Smooth muscle cell (in vitro differentiated cells): ENCODE measurements at regions not wholly inside any gene's neighbourhood (a gene's known extent, or its start where the extent isn't known, plus 50 kb on each side); places are given as distances from the start of the nearest gene placed in this dataset.

Experiments
- DNase-seq: peaks from one replicate; lab custom pipeline; 2025; ENCODE audit not compliant: unreplicated experiment; lab: John Stamatoyannopoulos, UW
- H2AFZ ChIP-seq: fragments of 200-600 bp; sonication (generic); 2 replicates; pipeline ENCODE4 v1.6.0; 2016; ENCODE audit warnings: antibody characterized with exemption, low read depth, mild to moderate bottlenecking
- H3F3A ChIP-seq: fragments of 200-600 bp; sonication (generic); 2 replicates; pipeline ENCODE4 v1.6.0; 2017; ENCODE audit warnings: antibody characterized with exemption, low read depth
- H3K27ac ChIP-seq: fragments of 200-600 bp; sonication (generic); 2 replicates; pipeline ENCODE4 v1.5.1; 2016; ENCODE audit warnings: low read depth, mild to moderate bottlenecking
- H3K27me3 ChIP-seq: fragments of 200-600 bp; sonication (generic); 2 replicates; pipeline ENCODE4 v1.6.1; 2016; ENCODE audit warnings: low read depth, mild to moderate bottlenecking
- H3K36me3 ChIP-seq: fragments of 200-600 bp; sonication (generic); 2 replicates; pipeline ENCODE4 v1.5.1; 2016; ENCODE audit warnings: low read depth
- H3K4me1 ChIP-seq: fragments of 200-600 bp; sonication (generic); 2 replicates; pipeline ENCODE4 v1.5.1; 2016; ENCODE audit warnings: low read depth
- H3K4me2 ChIP-seq: fragments of 200-600 bp; sonication (generic); 2 replicates; pipeline ENCODE4 v1.6.0; 2016; ENCODE audit warnings: mild to moderate bottlenecking
- H3K4me3 ChIP-seq: fragments of 200-600 bp; sonication (generic); 2 replicates; pipeline ENCODE4 v1.5.1; 2016; ENCODE audit warnings: mild to moderate bottlenecking
- H3K79me2 ChIP-seq: fragments of 200-600 bp; sonication (generic); 2 replicates; pipeline ENCODE4 v1.6.0; 2016; ENCODE audit warnings: low read depth, mild to moderate bottlenecking
- H3K9ac ChIP-seq: fragments of 200-600 bp; sonication (generic); 2 replicates; pipeline ENCODE4 v1.6.0; 2016; ENCODE audit warnings: low read depth
- H3K9me3 ChIP-seq: fragments of 200-600 bp; sonication (generic); replicated peaks from 2 replicates; pipeline ENCODE4 v1.5.1; 2016; ENCODE audit warnings: low read depth
- H4K20me1 ChIP-seq: fragments of 200-600 bp; sonication (generic); 2 replicates; pipeline ENCODE4 v1.6.0; 2016; ENCODE audit warnings: low read depth
- WGBS: methylation state at CpG from one replicate; pipeline ENCODE4 v1.1.7; 2016; ENCODE audit warnings: low lambda C conversion rate; 5-methylcytosine and 5-hydroxymethylcytosine counted together
- TF ChIP-seq, protein P1 (sequence below): fragments of 200-600 bp; sonication (generic); IDR thresholded peaks from 2 replicates; pipeline ENCODE4 v1.5.1; 2017; ENCODE audit warnings: borderline replicate concordance, mild to moderate bottlenecking, antibody characterized with exemption; ENCODE audit not compliant: insufficient read depth, poor library complexity, severe bottlenecking

DNA sequence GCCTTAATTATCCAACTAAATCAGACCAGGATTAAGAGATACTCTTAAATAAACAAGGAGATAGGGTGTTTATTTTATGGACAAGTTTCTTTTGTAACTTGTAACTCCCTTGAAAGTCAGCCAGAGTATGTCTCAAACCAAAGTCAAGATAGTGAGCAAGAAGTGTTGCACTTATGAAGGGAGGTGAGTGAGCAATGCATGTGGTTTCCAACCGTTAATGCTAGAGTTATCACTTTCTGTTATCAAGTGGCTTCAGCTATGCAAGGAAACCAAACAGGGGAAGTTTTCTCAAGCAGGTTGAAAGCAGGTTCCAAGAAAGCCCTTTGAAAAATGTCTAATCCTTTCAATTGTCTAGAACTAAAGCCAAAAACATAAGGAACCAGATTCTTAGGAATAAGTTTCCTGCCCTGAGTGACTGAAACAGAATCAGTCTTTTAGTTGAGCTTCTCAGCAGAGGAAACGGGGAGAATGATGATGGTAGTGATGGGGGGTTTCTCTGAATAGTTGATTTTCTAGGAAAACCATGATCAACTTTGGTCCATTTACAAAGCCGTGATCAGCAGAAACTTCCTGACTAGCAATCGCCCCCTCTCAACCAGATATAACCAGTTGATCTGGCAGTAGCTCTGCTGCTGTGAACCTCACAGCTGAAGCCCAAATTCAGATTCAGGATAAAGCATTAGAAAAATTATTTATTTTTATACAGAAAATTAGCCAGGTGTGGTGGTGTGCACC lies 128.4 kb downstream of the DAD1 start:
- H3K4me2 ChIP-seq: no peak overlapping the region
- H3K27ac ChIP-seq: no peak overlapping the region
- H3K4me1 ChIP-seq: no peaks in the 10 kb centered on the region
- H3K36me3 ChIP-seq: no peaks in the 10 kb centered on the region
- no peak overlapping the region for H3K4me3 ChIP-seq
- no peaks in the 10 kb centered on the region for H4K20me1 ChIP-seq
- H2AFZ ChIP-seq: no peak overlapping the region
- 70% methylated on average over 4 of the region's 4 CpGs for WGBS
- H3K9me3 ChIP-seq: no peaks in the 10 kb centered on the region
- no peak for DNase-seq
- no peaks in the 10 kb centered on the region for H3F3A ChIP-seq
- no peak overlapping the region for H3K9ac ChIP-seq
- H3K79me2 ChIP-seq: no peaks in the 10 kb centered on the region
- TF ChIP-seq, protein P1, sequence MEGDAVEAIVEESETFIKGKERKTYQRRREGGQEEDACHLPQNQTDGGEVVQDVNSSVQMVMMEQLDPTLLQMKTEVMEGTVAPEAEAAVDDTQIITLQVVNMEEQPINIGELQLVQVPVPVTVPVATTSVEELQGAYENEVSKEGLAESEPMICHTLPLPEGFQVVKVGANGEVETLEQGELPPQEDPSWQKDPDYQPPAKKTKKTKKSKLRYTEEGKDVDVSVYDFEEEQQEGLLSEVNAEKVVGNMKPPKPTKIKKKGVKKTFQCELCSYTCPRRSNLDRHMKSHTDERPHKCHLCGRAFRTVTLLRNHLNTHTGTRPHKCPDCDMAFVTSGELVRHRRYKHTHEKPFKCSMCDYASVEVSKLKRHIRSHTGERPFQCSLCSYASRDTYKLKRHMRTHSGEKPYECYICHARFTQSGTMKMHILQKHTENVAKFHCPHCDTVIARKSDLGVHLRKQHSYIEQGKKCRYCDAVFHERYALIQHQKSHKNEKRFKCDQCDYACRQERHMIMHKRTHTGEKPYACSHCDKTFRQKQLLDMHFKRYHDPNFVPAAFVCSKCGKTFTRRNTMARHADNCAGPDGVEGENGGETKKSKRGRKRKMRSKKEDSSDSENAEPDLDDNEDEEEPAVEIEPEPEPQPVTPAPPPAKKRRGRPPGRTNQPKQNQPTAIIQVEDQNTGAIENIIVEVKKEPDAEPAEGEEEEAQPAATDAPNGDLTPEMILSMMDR: no peak
- peaks cover 48% of the 10 kb centered on the region for H3K27me3 ChIP-seq

DNA sequence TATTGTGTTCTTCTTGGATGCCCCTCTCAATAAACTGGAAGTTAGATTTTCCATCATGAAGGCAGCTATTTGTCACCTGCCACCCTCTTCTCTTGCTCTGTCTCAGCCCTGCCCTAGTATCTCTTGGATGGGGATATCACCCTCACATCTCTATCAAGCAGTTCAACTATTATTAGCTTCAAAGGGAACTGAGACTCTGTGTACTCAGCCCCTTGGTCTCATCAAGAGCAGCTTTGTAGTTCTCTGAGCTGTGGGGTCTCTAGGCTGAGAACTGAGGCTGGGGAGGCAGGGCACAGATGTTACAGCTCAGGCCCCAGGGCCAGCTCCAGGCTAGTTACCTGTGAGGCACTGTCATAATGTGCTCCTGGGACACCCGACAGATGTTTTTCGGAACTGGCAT lies 130.3 kb downstream of the DAD1 start:
- H3K27me3 ChIP-seq: peaks cover 66% of the 10 kb centered on the region
- WGBS: 98% methylated on average over 2 of the region's 2 CpGs

DNA sequence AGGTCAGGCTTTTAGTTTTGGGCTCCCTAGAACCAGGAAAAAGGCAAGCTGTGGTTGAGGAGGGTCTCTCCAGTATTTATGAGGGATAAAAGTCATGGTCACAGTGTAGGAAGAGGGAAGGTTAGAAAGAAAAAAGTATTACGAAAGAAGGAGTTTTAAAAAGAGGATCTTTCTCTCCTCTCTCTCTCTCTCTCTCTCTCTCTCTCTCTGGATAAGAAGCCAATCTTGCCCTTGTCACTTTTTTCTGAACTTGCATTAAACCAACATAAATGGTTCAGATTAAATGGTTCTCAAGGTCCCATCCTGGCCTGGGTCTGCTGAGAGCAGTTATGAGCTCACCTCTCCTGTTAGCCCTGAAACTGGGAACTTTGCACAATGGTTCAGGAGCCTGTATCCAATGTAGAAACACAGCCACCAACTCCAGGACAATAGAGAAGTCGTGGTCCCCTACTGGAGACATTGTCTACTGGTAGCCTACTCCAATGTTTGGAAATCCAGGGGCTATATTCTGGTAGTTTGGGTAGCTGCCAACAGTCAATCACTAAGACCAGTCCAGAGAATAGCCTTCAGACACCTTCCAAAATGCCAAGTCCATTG lies 131.9 kb downstream of the DAD1 start:
- TF ChIP-seq, protein P1: no peak
- 73% methylated on average over 2 of the region's 2 CpGs for WGBS
- Histone ChIP-seq H3K4me2 (no peak overlapping the region), H3K36me3 (no peaks in the 10 kb centered on the region), H3K9ac (no peak overlapping the region), H3K9me3 (no peaks in the 10 kb centered on the region), H3F3A (no peaks in the 10 kb centered on the region), H2AFZ (no peak overlapping the region), H4K20me1 (no peaks in the 10 kb centered on the region), H3K79me2 (no peaks in the 10 kb centered on the region), H3K4me3 (no peak overlapping the region), H3K27me3 (peaks cover 75% of the 10 kb centered on the region), H3K4me1 (no peaks in the 10 kb centered on the region), H3K27ac (no peak overlapping the region)
- no peak for DNase-seq

More for the DNA sequence above, 130.3 kb downstream of the DAD1 start:
- Histone ChIP-seq H3K4me2 (no peak overlapping the region), H3F3A (no peaks in the 10 kb centered on the region), H3K4me1 (no peaks in the 10 kb centered on the region), H3K79me2 (no peaks in the 10 kb centered on the region), H3K27ac (no peak overlapping the region), H2AFZ (no peak overlapping the region), H3K4me3 (no peak overlapping the region), H3K36me3 (no peaks in the 10 kb centered on the region), H3K9ac (no peak overlapping the region), H3K9me3 (no peaks in the 10 kb centered on the region), H4K20me1 (no peaks in the 10 kb centered on the region)
- TF ChIP-seq, protein P1: no peak
- DNase-seq: no peak

DNA sequence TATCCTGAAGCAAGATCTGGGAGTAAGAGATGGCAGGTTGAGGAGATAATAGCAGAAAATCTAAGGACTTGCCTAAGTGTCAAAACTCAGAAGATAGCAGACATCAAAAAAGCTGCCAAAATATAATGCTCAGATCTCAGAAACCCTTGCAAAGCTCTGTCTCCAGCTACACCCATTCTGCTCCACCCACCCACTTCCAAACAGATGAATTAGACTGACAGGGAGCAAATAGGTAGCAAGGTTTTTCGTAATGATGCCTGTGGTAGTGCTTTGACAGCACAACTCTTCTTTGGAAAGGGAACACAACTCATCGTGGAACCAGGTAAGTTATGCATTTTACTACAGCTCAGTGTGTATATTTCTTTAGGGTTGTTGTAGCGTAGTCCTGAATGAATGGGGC lies 132.6 kb downstream of the DAD1 start:
- no peak for DNase-seq
- peaks cover 69% of the 10 kb centered on the region for H3K27me3 ChIP-seq
- H3K4me3 ChIP-seq: no peak overlapping the region
- H3K4me2 ChIP-seq: no peak overlapping the region
- TF ChIP-seq, protein P1: no peak
- no peaks in the 10 kb centered on the region for H3K79me2 ChIP-seq
- no peak overlapping the region for H3K27ac ChIP-seq
- no peaks in the 10 kb centered on the region for H3K9me3 ChIP-seq
- H3K9ac ChIP-seq: no peak overlapping the region
- H3F3A ChIP-seq: no peaks in the 10 kb centered on the region
- H3K4me1 ChIP-seq: no peaks in the 10 kb centered on the region
- H3K36me3 ChIP-seq: no peaks in the 10 kb centered on the region
- WGBS: 93% methylated on average over 3 of the region's 3 CpGs
- no peaks in the 10 kb centered on the region for H4K20me1 ChIP-seq
- no peak overlapping the region for H2AFZ ChIP-seq
